ENCODE measurements at regions not wholly inside any gene's neighbourhood (a gene's known extent, or its start where the extent isn't known, plus 50 kb on each side); places are given as distances from the start of the nearest gene placed in this dataset.

GRCh38 chr2:121124330-121124729, 160.7 kb downstream of the TFCP2L1 start:
- TF ChIP-seq CHD4 (IDR thresholded peaks at IDR 0.05; ENCODE audit: borderline replicate concordance) (no peak), POLR2A (IDR thresholded peaks at IDR 0.05; ENCODE audit: low read length) (no peak), POLR2AphosphoS2 (conservative IDR thresholded peaks at IDR 0.05; ENCODE audit: low read length) (no peak), MAX (IDR thresholded peaks at IDR 0.05) (no peak), NR3C1 (IDR thresholded peaks at IDR 0.05) (no peak), REST (IDR thresholded peaks at IDR 0.05) (no peak), FOSB (CRISPR knock-in tag; IDR thresholded peaks at IDR 0.05) (no peak), ZNF302 (CRISPR knock-in tag; IDR thresholded peaks at IDR 0.05) (no peak), PBX3 (IDR thresholded peaks at IDR 0.05) (no peak), HOXB13 (CRISPR knock-in tag; IDR thresholded peaks at IDR 0.05; ENCODE audit: low read depth) (no peak), CBX2 (IDR thresholded peaks at IDR 0.05; ENCODE audit: borderline replicate concordance, low read depth) (no peak)
- TF ChIP-seq, protein P1, sequence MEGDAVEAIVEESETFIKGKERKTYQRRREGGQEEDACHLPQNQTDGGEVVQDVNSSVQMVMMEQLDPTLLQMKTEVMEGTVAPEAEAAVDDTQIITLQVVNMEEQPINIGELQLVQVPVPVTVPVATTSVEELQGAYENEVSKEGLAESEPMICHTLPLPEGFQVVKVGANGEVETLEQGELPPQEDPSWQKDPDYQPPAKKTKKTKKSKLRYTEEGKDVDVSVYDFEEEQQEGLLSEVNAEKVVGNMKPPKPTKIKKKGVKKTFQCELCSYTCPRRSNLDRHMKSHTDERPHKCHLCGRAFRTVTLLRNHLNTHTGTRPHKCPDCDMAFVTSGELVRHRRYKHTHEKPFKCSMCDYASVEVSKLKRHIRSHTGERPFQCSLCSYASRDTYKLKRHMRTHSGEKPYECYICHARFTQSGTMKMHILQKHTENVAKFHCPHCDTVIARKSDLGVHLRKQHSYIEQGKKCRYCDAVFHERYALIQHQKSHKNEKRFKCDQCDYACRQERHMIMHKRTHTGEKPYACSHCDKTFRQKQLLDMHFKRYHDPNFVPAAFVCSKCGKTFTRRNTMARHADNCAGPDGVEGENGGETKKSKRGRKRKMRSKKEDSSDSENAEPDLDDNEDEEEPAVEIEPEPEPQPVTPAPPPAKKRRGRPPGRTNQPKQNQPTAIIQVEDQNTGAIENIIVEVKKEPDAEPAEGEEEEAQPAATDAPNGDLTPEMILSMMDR (IDR thresholded peaks at IDR 0.05): no peak
- TF ChIP-seq, protein P2, sequence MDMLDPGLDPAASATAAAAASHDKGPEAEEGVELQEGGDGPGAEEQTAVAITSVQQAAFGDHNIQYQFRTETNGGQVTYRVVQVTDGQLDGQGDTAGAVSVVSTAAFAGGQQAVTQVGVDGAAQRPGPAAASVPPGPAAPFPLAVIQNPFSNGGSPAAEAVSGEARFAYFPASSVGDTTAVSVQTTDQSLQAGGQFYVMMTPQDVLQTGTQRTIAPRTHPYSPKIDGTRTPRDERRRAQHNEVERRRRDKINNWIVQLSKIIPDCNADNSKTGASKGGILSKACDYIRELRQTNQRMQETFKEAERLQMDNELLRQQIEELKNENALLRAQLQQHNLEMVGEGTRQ (IDR thresholded peaks at IDR 0.05): no peak
